HL-60 (cell line): ENCODE measurements at regions not wholly inside any gene's neighbourhood (a gene's known extent, or its start where the extent isn't known, plus 50 kb on each side); places are given as distances from the start of the nearest gene placed in this dataset.

Experiments used
- CTCF ChIP-seq: IDR thresholded peaks from one replicate; pipeline ENCODE4 v1.5.1; 2011; ENCODE audit warnings: low read length, control low read depth, inconsistent platforms; ENCODE audit not compliant: insufficient read depth
- GABPA ChIP-seq: IDR thresholded peaks from 2 replicates; pipeline ENCODE4 v1.6.1; 2012; ENCODE audit warnings: low read depth
- POLR2AphosphoS5 ChIP-seq: IDR thresholded peaks from 2 replicates; pipeline ENCODE4 v1.6.1; 2012; ENCODE audit warnings: low read depth

DNA sequence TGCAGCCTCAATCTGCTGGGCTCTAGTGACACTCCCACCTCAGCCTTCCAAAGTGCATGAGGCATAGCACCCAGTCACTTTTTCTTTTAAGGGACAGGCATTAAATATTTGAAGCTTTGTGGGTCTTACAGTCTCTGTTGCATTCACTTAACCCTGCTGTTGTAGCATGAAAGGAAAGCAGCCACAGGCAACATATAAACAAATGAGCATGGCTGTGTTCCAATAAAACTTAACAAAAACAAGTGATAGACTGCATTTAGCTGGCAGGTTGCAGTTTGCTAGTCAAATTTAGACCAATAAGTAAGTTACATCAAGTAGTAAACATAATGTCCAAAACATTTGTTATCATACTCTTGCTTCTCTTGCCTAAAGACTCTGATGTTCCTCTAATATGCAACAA, 297.3 kb upstream of the MMADHC start:
- no peak for TF ChIP-seq CTCF
- no peak for TF ChIP-seq GABPA
- no peak for TF ChIP-seq POLR2AphosphoS5
